ENCODE measurements at regions not wholly inside any gene's neighbourhood (a gene's known extent, or its start where the extent isn't known, plus 50 kb on each side); places are given as distances from the start of the nearest gene placed in this dataset.

- no peaks in the 10 kb centered on the region; the same call in 1 of the 2 replicates for H3K27me3 ChIP-seq (ENCODE audit: insufficient read depth)
- no peaks in the 10 kb centered on the region for H3K4me1 ChIP-seq (ENCODE audit: control insufficient read depth in 1 of 2, insufficient read depth in 2 of 2, low read depth in 1 of 2, low read length in 1 of 2)
- POLR2A ChIA-PET = no interaction called here
- H3K9me3 ChIP-seq = no peaks in the 10 kb centered on the region
- H3K9me2 ChIP-seq = no peaks in the 10 kb centered on the region
- no peak overlapping the region for H3K4me2 ChIP-seq
- CTCF ChIA-PET = no interaction called here
- no peaks in the 10 kb centered on the region for H4K20me1 ChIP-seq (ENCODE audit: insufficient read depth)
- TF ChIP-seq PBX3 (IDR thresholded peaks at IDR 0.05) = no peak
- no peak for TF ChIP-seq TAF1 (IDR thresholded peaks at IDR 0.05; ENCODE audit: borderline replicate concordance, low read depth, low read length)
- TF ChIP-seq MXI1 (IDR thresholded peaks at IDR 0.05; ENCODE audit: low read depth, low read length) = no peak
- no peak for TF ChIP-seq ZBTB33 (IDR thresholded peaks at IDR 0.05; ENCODE audit: borderline replicate concordance, low read depth)
- no peak for TF ChIP-seq FOSL2 (IDR thresholded peaks at IDR 0.05; ENCODE audit: borderline replicate concordance, low read depth)
- no peak for TF ChIP-seq RAD21 (IDR thresholded peaks at IDR 0.05; ENCODE audit: low read length)
- TF ChIP-seq TCF12 (IDR thresholded peaks at IDR 0.05) = no peak
- no peaks in the 10 kb centered on the region for H3K36me3 ChIP-seq (replicated peaks in 1 of 2; ENCODE audit: control insufficient read depth in 1 of 2, insufficient read depth in 2 of 2, low read length in 1 of 2)
- WGBS (ENCODE audit: low lambda C conversion rate) = 47% methylated on average over 8 of the region's 8 CpGs
- H2AFZ ChIP-seq (ENCODE audit: low read depth) = no peak overlapping the region
- H3K79me2 ChIP-seq (ENCODE audit: insufficient read depth) = no peaks in the 10 kb centered on the region
- no peak overlapping the region for H3K9ac ChIP-seq
- no peak for DNase-seq
- no peak overlapping the region for H3K4me3 ChIP-seq (ENCODE audit: low read depth in 2 of 2, low read length in 1 of 2)
- H3F3A ChIP-seq (replicated peaks; ENCODE audit: insufficient read depth) = no peaks in the 10 kb centered on the region
- H3K27ac ChIP-seq (ENCODE audit: low read depth in 2 of 2, low read length in 1 of 2) = no peak overlapping the region
Measured at GRCh38 chr11:45569776-45570175, 95.6 kb downstream of the CHST1 start.

DNA sequence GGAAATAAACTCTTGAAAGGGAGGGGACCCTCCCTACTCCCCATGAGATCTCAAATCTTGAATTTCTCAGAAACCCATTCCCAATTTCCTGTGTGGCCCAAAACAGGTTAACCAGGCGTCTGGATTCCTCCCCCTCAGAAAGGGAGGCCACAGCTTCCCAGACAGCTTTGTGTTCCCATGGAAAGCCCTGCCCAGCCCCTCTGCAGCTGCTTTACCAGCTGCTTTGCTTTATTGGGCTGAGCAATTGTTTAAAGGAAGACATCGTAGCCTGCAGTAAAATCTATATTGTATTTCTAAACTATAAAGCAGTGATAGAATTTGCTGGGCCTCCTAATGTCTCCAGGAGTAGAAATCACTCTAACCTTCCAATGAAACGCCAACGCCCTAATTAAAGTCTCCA lies 97.4 kb downstream of the CHST1 start:
- Histone ChIP-seq H3K9ac (no peak overlapping the region), H3K27ac (ENCODE audit: low read depth in 2 of 2, low read length in 1 of 2) (no peak overlapping the region), H3K4me3 (ENCODE audit: low read depth in 2 of 2, low read length in 1 of 2) (no peak overlapping the region), H4K20me1 (ENCODE audit: insufficient read depth) (no peaks in the 10 kb centered on the region), H3K79me2 (ENCODE audit: insufficient read depth) (no peaks in the 10 kb centered on the region), H3F3A (replicated peaks; ENCODE audit: insufficient read depth) (no peaks in the 10 kb centered on the region), H3K9me2 (no peaks in the 10 kb centered on the region), H3K4me1 (ENCODE audit: control insufficient read depth in 1 of 2, insufficient read depth in 2 of 2, low read depth in 1 of 2, low read length in 1 of 2) (no peaks in the 10 kb centered on the region; a peak in 1 of 4 replicates), H3K9me3 (no peaks in the 10 kb centered on the region), H3K36me3 (replicated peaks in 1 of 2; ENCODE audit: control insufficient read depth in 1 of 2, insufficient read depth in 2 of 2, low read length in 1 of 2) (no peaks in the 10 kb centered on the region), H3K4me2 (no peak overlapping the region), H3K27me3 (ENCODE audit: insufficient read depth) (no peaks in the 10 kb centered on the region; the same call in 1 of the 2 replicates), H2AFZ (ENCODE audit: low read depth) (no peak overlapping the region)
- ChIA-PET POLR2A (no interaction called here), CTCF (interaction anchor here (0.6 kb wide), 1 partner anchor 671 kb away, joined by 3 read pairs; no protein-coding TSS in a partner anchor)
- DNase-seq = no peak
- TF ChIP-seq GABPA (IDR thresholded peaks at IDR 0.05; ENCODE audit: low read depth) (no peak), RXRA (IDR thresholded peaks at IDR 0.05; ENCODE audit: borderline replicate concordance, low read depth) (no peak), RCOR1 (IDR thresholded peaks at IDR 0.05; ENCODE audit: low read length) (no peak)
- 37% methylated on average over 4 of the region's 4 CpGs for WGBS (ENCODE audit: low lambda C conversion rate)
